Prostate gland (tissue), 2 donors: ENCODE measurements at regions not wholly inside any gene's neighbourhood (a gene's known extent, or its start where the extent isn't known, plus 50 kb on each side); places are given as distances from the start of the nearest gene placed in this dataset.

Experiments
- DNase-seq: peaks from one replicate; pipeline ENCODE4 v3.0.0-alpha.2; 2019; ENCODE audit warnings: low spot score
- H3K27ac ChIP-seq, 2 donors: fragments of 200-600 bp; sonication (generic); 2 replicates each; pipeline ENCODE4 v1.5.1; 2017 to 2019
- H3K27me3 ChIP-seq: fragments of 200-600 bp; sonication (generic); replicated peaks from 2 replicates; pipeline ENCODE4 v1.5.1; 2019; ENCODE audit not compliant: insufficient read depth
- H3K36me3 ChIP-seq, 2 donors: fragments of 200-600 bp; sonication (generic); 1 replicate in 1 of 2; 2 replicates in 1 of 2; pipeline versions ENCODE4 v1.5.1 to v1.8.1; 2017 to 2019
- H3K4me1 ChIP-seq: fragments of 200-600 bp; sonication (generic); replicated peaks from 2 replicates; pipeline ENCODE4 v1.5.1; 2019
- H3K4me3 ChIP-seq, 2 donors: fragments of 200-600 bp; sonication (generic); 2 replicates each; pipeline ENCODE4 v1.5.1; 2017 to 2019
- H3K9me3 ChIP-seq: fragments of 200-600 bp; sonication (generic); 2 replicates; pipeline ENCODE4 v1.5.1; 2017
- CTCF ChIP-seq, 4 experiments: fragments of 200-600 bp in 2 of 4; fragments of 450-650 bp in 2 of 4; sonication (generic) in 2 of 4; IDR thresholded peaks; 1 replicate in 3 of 4; 2 replicates in 1 of 4; pipeline ENCODE4 v1.5.1; 2016 to 2019; ENCODE audit warnings: antibody characterized with exemption in 4 of 4, mild to moderate bottlenecking in 2 of 4, moderate library complexity in 2 of 4
- POLR2A ChIP-seq: fragments of 450-650 bp; IDR thresholded peaks from one replicate; pipeline ENCODE4 v1.6.1; 2016; ENCODE audit warnings: antibody characterized with exemption, mild to moderate bottlenecking
- POLR2AphosphoS5 ChIP-seq: sonication (generic); formaldehyde crosslinking; IDR thresholded peaks from one replicate; pipeline ENCODE4 v1.6.1; 2017; ENCODE audit warnings: antibody characterized with exemption
- WGBS: methylation state at CpG from one replicate; pipeline ENCODE4 v1.1.5; 2018; 5-methylcytosine and 5-hydroxymethylcytosine counted together
- intact Hi-C: fragments of 100-400 bp; cut with DNase I; formaldehyde crosslinking; loops from one replicate; pipeline ENCODE4 v1.14.2; 2022

- no peak for TF ChIP-seq POLR2A
- Histone ChIP-seq H3K27me3 (no peaks in the 10 kb centered on the region), H3K4me1 (no peaks in the 10 kb centered on the region), H3K27ac (no peak overlapping the region), H3K9me3 (no peaks in the 10 kb centered on the region), H3K36me3 (no peaks in the 10 kb centered on the region), H3K4me3 (no peak overlapping the region)
- no peak for DNase-seq
- 65% methylated on average over 7 of the region's 7 CpGs for WGBS
- intact Hi-C loops = no loop called here
Measured at GRCh38 chr6:4470698-4471210, 305.4 kb upstream of the CDYL start.

- no peak for DNase-seq
- 81% methylated on average over 9 of the region's 9 CpGs for WGBS
- no peaks in the 10 kb centered on the region for H3K36me3 ChIP-seq
- H3K27ac ChIP-seq = no peak overlapping the region
- TF ChIP-seq POLR2A (no peak), POLR2AphosphoS5 (no peak)
- no peaks in the 10 kb centered on the region for H3K4me1 ChIP-seq
- H3K4me3 ChIP-seq = no peak overlapping the region
- intact Hi-C loops = loop anchor here (10.0 kb wide), 1 partner anchor 112 kb away; no protein-coding TSS in a partner anchor
- no peaks in the 10 kb centered on the region for H3K9me3 ChIP-seq
- H3K27me3 ChIP-seq = no peaks in the 10 kb centered on the region
Measured at GRCh38 chr6:4466769-4467480, 309.3 kb upstream of the CDYL start.

GRCh38 chr6:4466261-4466660 is 309.9 kb upstream of the CDYL start:
- TF ChIP-seq POLR2AphosphoS5 (peak; percentile 33), CTCF (IDR thresholded peaks at IDR 0.05) (no peak)
- DNase-seq = peak; percentile 54

GRCh38 chr6:4464638-4465037 is 311.6 kb upstream of the CDYL start:
- H3K27me3 ChIP-seq = no peaks in the 10 kb centered on the region
- no peaks in the 10 kb centered on the region for H3K9me3 ChIP-seq
- no peak overlapping the region for H3K4me3 ChIP-seq
- no peaks in the 10 kb centered on the region for H3K4me1 ChIP-seq
- no peak overlapping the region for H3K27ac ChIP-seq
- DNase-seq = no peak
- intact Hi-C loops = loop anchor here (10.0 kb wide), 1 partner anchor 110 kb away; no protein-coding TSS in a partner anchor
- no peak for TF ChIP-seq CTCF (IDR thresholded peaks at IDR 0.05)
- TF ChIP-seq POLR2AphosphoS5 = no peak
- no peak for TF ChIP-seq POLR2A
- 98% methylated on average over 2 of the region's 2 CpGs for whole genome bisulfite sequencing
- H3K36me3 ChIP-seq = no peaks in the 10 kb centered on the region

More at GRCh38 chr6:4466261-4466660, 309.9 kb upstream of the CDYL start:
- Histone ChIP-seq H3K27me3 (no peaks in the 10 kb centered on the region), H3K27ac (no peak overlapping the region), H3K4me3 (no peak overlapping the region), H3K9me3 (no peaks in the 10 kb centered on the region), H3K36me3 (no peaks in the 10 kb centered on the region), H3K4me1 (no peaks in the 10 kb centered on the region)
- intact Hi-C loops = loop anchor here (10.0 kb wide), 1 partner anchor 111 kb away; no protein-coding TSS in a partner anchor
- 25% methylated on average over 7 of the region's 7 CpGs for WGBS

- no peaks in the 10 kb centered on the region for H3K9me3 ChIP-seq
- no peak for TF ChIP-seq POLR2A
- TF ChIP-seq CTCF (IDR thresholded peaks at IDR 0.05) = no peak
- no peak overlapping the region for H3K4me3 ChIP-seq
- H3K4me1 ChIP-seq = no peaks in the 10 kb centered on the region
- intact Hi-C loops = loop anchor here (10.0 kb wide), 1 partner anchor 108 kb away; no protein-coding TSS in a partner anchor
- WGBS = 83% methylated on average over 1 of the region's 1 CpG
- H3K36me3 ChIP-seq = no peaks in the 10 kb centered on the region
- H3K27ac ChIP-seq = no peak overlapping the region
- no peak for DNase-seq
- no peaks in the 10 kb centered on the region for H3K27me3 ChIP-seq
Measured at GRCh38 chr6:4463236-4463635, 313.0 kb upstream of the CDYL start.
